ENCODE measurements at regions not wholly inside any gene's neighbourhood (a gene's known extent, or its start where the extent isn't known, plus 50 kb on each side); places are given as distances from the start of the nearest gene placed in this dataset.
"Not testable (repeated sequence)": the region's sequence is repeated elsewhere in the genome, so short reads cannot be mapped to it uniquely, and the experiment has no call there.

GRCh38 chr2:134009440-134009839 is 244.4 kb upstream of the MGAT5 start:
- DNase-seq (ENCODE audit: low spot score) = no peak
- ATAC-seq (ENCODE audit: low FRiP score) = no peak
- TF ChIP-seq, protein P1, sequence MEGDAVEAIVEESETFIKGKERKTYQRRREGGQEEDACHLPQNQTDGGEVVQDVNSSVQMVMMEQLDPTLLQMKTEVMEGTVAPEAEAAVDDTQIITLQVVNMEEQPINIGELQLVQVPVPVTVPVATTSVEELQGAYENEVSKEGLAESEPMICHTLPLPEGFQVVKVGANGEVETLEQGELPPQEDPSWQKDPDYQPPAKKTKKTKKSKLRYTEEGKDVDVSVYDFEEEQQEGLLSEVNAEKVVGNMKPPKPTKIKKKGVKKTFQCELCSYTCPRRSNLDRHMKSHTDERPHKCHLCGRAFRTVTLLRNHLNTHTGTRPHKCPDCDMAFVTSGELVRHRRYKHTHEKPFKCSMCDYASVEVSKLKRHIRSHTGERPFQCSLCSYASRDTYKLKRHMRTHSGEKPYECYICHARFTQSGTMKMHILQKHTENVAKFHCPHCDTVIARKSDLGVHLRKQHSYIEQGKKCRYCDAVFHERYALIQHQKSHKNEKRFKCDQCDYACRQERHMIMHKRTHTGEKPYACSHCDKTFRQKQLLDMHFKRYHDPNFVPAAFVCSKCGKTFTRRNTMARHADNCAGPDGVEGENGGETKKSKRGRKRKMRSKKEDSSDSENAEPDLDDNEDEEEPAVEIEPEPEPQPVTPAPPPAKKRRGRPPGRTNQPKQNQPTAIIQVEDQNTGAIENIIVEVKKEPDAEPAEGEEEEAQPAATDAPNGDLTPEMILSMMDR (IDR thresholded peaks at IDR 0.05) = no peak

DNA sequence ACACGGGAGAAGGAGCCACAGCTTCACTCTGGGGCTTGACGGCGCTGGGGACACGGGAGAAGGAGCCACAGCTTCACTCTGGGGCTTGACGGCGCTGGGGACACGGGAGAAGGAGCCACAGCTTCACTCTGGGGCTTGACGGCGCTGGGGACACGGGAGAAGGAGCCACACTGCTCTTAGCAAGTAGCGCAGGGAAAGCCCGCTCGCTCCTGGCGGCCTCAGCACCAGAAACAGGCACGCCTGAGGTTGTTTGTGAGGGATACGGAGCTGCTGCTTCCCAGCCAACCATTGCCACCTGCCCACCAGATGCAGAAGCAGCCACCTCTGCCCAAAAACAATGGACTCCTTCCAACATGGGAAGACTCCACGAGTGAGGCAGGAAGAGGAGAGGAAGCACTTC is 244.0 kb upstream of the MGAT5 start:
- not testable (repeated sequence) for DNase-seq (ENCODE audit: low spot score); ATAC-seq (ENCODE audit: low FRiP score)

DNA sequence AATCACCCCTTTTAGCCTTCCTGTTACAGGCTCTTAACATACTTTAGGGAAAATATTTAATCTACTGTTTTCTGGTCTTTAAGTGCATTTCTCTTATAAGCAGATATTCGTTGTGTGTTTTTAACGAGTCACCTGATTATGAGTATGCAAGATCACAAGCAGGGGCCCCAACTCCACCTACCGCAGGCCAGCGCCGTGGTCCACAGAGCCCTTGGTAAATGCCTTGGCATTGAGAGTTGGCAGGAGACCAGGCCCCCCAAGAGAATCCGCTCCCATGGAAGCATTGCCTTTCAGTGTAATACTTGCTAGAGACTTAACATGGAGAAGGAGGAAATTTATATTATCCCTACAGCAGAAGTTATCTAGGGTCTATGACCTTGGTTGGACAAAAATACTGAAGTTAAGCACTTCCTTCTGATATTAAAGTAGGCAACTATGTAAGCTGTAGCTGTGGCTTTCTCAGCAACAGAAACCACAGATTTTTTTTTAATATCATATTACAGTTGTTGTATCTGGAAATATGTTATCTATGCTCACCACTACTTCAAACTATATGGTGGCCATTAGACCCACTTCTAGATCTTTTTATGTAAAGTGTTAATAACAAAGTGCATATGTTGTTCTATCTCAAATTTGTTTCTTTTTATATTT is 241.8 kb upstream of the MGAT5 start:
- DNase-seq (ENCODE audit: low spot score) = no peak
- no peak for ATAC-seq (ENCODE audit: low FRiP score)
- TF ChIP-seq, protein P1 (IDR thresholded peaks at IDR 0.05) = no peak

GRCh38 chr2:134014196-134014960 is 239.5 kb upstream of the MGAT5 start:
- TF ChIP-seq, protein P1 (IDR thresholded peaks at IDR 0.05) = no peak
- ATAC-seq (ENCODE audit: low FRiP score) (no peak), DNase-seq (ENCODE audit: low spot score) (no peak)

- ATAC-seq (ENCODE audit: low FRiP score) = no peak
- TF ChIP-seq, protein P1 (IDR thresholded peaks at IDR 0.05) = no peak
- DNase-seq (ENCODE audit: low spot score) = no peak
Observed at GRCh38 chr2:134019871-134020270, 234.0 kb upstream of the MGAT5 start.

- ATAC-seq (ENCODE audit: low FRiP score) (no peak), DNase-seq (ENCODE audit: low spot score) (no peak)
- TF ChIP-seq, protein P1 (IDR thresholded peaks at IDR 0.05) = no peak
Observed at GRCh38 chr2:134020608-134021007, 233.3 kb upstream of the MGAT5 start.

- no peak for ATAC-seq (ENCODE audit: low FRiP score)
- TF ChIP-seq, protein P1 (IDR thresholded peaks at IDR 0.05) = no peak
- no peak for DNase-seq (ENCODE audit: low spot score)
Observed at GRCh38 chr2:134021830-134022524, 231.9 kb upstream of the MGAT5 start.

Measured in omental fat pad (tissue), 3 donors.